ENCODE measurements at regions not wholly inside any gene's neighbourhood (a gene's known extent, or its start where the extent isn't known, plus 50 kb on each side); places are given as distances from the start of the nearest gene placed in this dataset.

DNA sequence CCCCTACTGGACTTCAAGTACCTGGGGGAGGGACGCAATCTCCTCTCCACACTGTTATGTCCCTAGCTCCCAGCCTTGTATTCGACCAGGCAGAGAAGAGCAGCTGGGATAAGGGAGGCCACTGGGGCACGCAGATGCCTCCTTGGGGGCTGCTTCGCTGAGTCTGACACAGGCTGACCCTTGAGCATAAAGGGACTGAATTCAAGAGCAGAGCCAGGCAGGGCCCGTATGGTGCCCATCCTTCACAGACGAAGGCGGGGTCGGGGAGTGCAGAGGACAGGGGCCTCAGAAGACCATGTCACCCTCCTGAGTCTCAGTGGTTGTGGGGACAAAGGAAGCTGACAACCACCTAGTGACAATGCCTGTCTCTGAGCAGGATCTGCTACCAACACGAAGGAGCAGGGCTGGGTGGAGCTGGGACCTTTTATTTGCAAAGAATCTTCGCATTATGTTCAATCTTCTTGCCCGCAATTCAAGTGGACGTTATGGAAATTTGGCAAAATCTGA, 124.6 kb downstream of the TUBA3C start:
- TF ChIP-seq YY1 (IDR thresholded peaks at IDR 0.05; ENCODE audit: insufficient read depth, insufficient read length): no peak
- TF ChIP-seq ZNF274 (IDR thresholded peaks at IDR 0.05; ENCODE audit: low read depth, low read length): no peak
- TF ChIP-seq SUZ12 (IDR thresholded peaks at IDR 0.05; ENCODE audit: extremely low read depth, insufficient read depth, insufficient read length): no peak
